Esophagus squamous epithelium (tissue), 4 donors: ENCODE measurements at regions not wholly inside any gene's neighbourhood (a gene's known extent, or its start where the extent isn't known, plus 50 kb on each side); places are given as distances from the start of the nearest gene placed in this dataset.

ENCODE experiments used
- POLR2A ChIP-seq, 4 donors: fragments of 450-650 bp; IDR thresholded peaks; one replicate each; pipeline ENCODE4 v1.6.1; 2017; ENCODE audit warnings: antibody characterized with exemption in 4 of 4, mild to moderate bottlenecking in 4 of 4, moderate library complexity in 3 of 4
- TF ChIP-seq, protein P1 (sequence below), 6 experiments: fragments of 450-650 bp in 4 of 6; fragments of 200-600 bp in 2 of 6; sonication (generic) in 2 of 6; IDR thresholded peaks; one replicate each; pipeline ENCODE4 v1.5.1; 2016 to 2019; ENCODE audit warnings: antibody characterized with exemption in 6 of 6, mild to moderate bottlenecking in 4 of 6, moderate library complexity in 4 of 6

DNA sequence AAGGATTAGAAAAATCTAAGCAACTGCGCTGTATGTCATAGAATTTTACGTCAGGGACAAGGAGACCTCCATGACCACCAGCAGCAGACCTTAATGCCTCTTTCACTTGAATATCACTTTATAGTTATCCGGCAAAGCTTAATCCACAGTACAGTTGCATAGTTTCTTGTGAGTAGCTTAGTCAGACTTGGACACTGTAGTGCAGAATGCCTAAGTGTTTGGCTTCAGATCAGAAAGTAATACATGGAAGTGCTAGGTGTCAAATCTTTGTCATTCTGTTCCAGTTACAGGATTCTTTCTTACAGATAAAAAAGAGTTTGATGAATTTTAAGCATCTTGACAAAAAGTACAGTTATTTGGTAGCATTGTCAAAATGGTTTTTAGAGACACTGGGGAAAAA, 239.9 kb upstream of the PAPPA start:
- TF ChIP-seq POLR2A (IDR thresholded peaks at IDR 0.05) = no peak
- TF ChIP-seq, protein P1, sequence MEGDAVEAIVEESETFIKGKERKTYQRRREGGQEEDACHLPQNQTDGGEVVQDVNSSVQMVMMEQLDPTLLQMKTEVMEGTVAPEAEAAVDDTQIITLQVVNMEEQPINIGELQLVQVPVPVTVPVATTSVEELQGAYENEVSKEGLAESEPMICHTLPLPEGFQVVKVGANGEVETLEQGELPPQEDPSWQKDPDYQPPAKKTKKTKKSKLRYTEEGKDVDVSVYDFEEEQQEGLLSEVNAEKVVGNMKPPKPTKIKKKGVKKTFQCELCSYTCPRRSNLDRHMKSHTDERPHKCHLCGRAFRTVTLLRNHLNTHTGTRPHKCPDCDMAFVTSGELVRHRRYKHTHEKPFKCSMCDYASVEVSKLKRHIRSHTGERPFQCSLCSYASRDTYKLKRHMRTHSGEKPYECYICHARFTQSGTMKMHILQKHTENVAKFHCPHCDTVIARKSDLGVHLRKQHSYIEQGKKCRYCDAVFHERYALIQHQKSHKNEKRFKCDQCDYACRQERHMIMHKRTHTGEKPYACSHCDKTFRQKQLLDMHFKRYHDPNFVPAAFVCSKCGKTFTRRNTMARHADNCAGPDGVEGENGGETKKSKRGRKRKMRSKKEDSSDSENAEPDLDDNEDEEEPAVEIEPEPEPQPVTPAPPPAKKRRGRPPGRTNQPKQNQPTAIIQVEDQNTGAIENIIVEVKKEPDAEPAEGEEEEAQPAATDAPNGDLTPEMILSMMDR (IDR thresholded peaks at IDR 0.05) = no peak
